ENCODE measurements at regions not wholly inside any gene's neighbourhood (a gene's known extent, or its start where the extent isn't known, plus 50 kb on each side); places are given as distances from the start of the nearest gene placed in this dataset.

GRCh38 chr6:3938715-3939367 is 89.7 kb downstream of the FAM50B start:
- no peak overlapping the region for H3K27ac ChIP-seq
- no peaks in the 10 kb centered on the region for H3K36me3 ChIP-seq (ENCODE audit: insufficient read depth)
- TF ChIP-seq CTCF (conservative IDR thresholded peaks at IDR 0.05; ENCODE audit: low read depth, low read length): no peak
- no peak overlapping the region for H3K9ac ChIP-seq
- no peaks in the 10 kb centered on the region for H3K27me3 ChIP-seq (ENCODE audit: insufficient read depth, low read depth)
- H4K20me1 ChIP-seq (ENCODE audit: insufficient read depth): no peaks in the 10 kb centered on the region
- no peak overlapping the region for H3K4me2 ChIP-seq
- H3K79me2 ChIP-seq (ENCODE audit: insufficient read depth, low read depth): no peaks in the 10 kb centered on the region
- no peaks in the 10 kb centered on the region for H3K4me1 ChIP-seq (ENCODE audit: low read depth, poor library complexity, severe bottlenecking)
- no peak overlapping the region for H2AFZ ChIP-seq (ENCODE audit: low read depth)
- no peak overlapping the region for H3K4me3 ChIP-seq (IDR thresholded peaks at IDR 0.05; ENCODE audit: insufficient read depth, low read depth, low read length)

GRCh38 chr6:3939368-3939958 is 90.3 kb downstream of the FAM50B start:
- H3K79me2 ChIP-seq (ENCODE audit: insufficient read depth, low read depth): no peaks in the 10 kb centered on the region
- no peak overlapping the region for H3K4me2 ChIP-seq
- H3K27me3 ChIP-seq (ENCODE audit: insufficient read depth, low read depth): no peaks in the 10 kb centered on the region
- H3K36me3 ChIP-seq (ENCODE audit: insufficient read depth): no peaks in the 10 kb centered on the region
- no peaks in the 10 kb centered on the region for H3K4me1 ChIP-seq (ENCODE audit: low read depth, poor library complexity, severe bottlenecking)
- no peak overlapping the region for H3K27ac ChIP-seq
- H4K20me1 ChIP-seq (ENCODE audit: insufficient read depth): no peaks in the 10 kb centered on the region
- H2AFZ ChIP-seq (ENCODE audit: low read depth): no peak overlapping the region
- no peak overlapping the region for H3K4me3 ChIP-seq (IDR thresholded peaks at IDR 0.05; ENCODE audit: insufficient read depth, low read depth, low read length)
- no peak overlapping the region for H3K9ac ChIP-seq
- no peak for TF ChIP-seq CTCF (conservative IDR thresholded peaks at IDR 0.05; ENCODE audit: low read depth, low read length)

GRCh38 chr6:3939964-3940363 is 90.8 kb downstream of the FAM50B start:
- no peak for TF ChIP-seq CTCF (conservative IDR thresholded peaks at IDR 0.05; ENCODE audit: low read depth, low read length)
- no peak overlapping the region for H3K4me2 ChIP-seq
- H3K4me3 ChIP-seq (IDR thresholded peaks at IDR 0.05; ENCODE audit: insufficient read depth, low read depth, low read length): no peak overlapping the region
- H3K27ac ChIP-seq: no peak overlapping the region
- no peaks in the 10 kb centered on the region for H4K20me1 ChIP-seq (ENCODE audit: insufficient read depth)
- no peak overlapping the region for H3K9ac ChIP-seq
- H3K27me3 ChIP-seq (ENCODE audit: insufficient read depth, low read depth): no peaks in the 10 kb centered on the region
- H2AFZ ChIP-seq (ENCODE audit: low read depth): no peak overlapping the region
- H3K36me3 ChIP-seq (ENCODE audit: insufficient read depth): no peaks in the 10 kb centered on the region
- no peaks in the 10 kb centered on the region for H3K79me2 ChIP-seq (ENCODE audit: insufficient read depth, low read depth)
- no peaks in the 10 kb centered on the region for H3K4me1 ChIP-seq (ENCODE audit: low read depth, poor library complexity, severe bottlenecking)

- no peak for TF ChIP-seq CTCF (conservative IDR thresholded peaks at IDR 0.05; ENCODE audit: low read depth, low read length)
- Histone ChIP-seq H3K4me3 (IDR thresholded peaks at IDR 0.05; ENCODE audit: insufficient read depth, low read depth, low read length) (no peak overlapping the region), H3K9ac (no peak overlapping the region), H3K4me2 (no peak overlapping the region), H3K27ac (no peak overlapping the region), H4K20me1 (ENCODE audit: insufficient read depth) (no peaks in the 10 kb centered on the region), H3K79me2 (ENCODE audit: insufficient read depth, low read depth) (no peaks in the 10 kb centered on the region), H3K27me3 (ENCODE audit: insufficient read depth, low read depth) (no peaks in the 10 kb centered on the region), H3K36me3 (ENCODE audit: insufficient read depth) (no peaks in the 10 kb centered on the region), H2AFZ (ENCODE audit: low read depth) (no peak overlapping the region), H3K4me1 (ENCODE audit: low read depth, poor library complexity, severe bottlenecking) (no peaks in the 10 kb centered on the region)
Observed at GRCh38 chr6:3940703-3941102, 91.5 kb downstream of the FAM50B start.

Data from KMS-11 (cell line).